Endothelial cell of umbilical vein (primary cell): ENCODE measurements at regions not wholly inside any gene's neighbourhood (a gene's known extent, or its start where the extent isn't known, plus 50 kb on each side); places are given as distances from the start of the nearest gene placed in this dataset.

ENCODE experiments used
- POLR2A ChIP-seq: IDR thresholded peaks from 2 replicates; pipeline ENCODE4 v1.6.1; 2012; ENCODE audit warnings: low read depth, mild to moderate bottlenecking, control low read depth, low read length
- TF ChIP-seq, protein P1 (sequence below), 2 donors: IDR thresholded peaks; 1 replicate in 1 of 2; 2 replicates in 1 of 2; pipeline ENCODE4 v1.5.1; 2011; ENCODE audit warnings: low read length in 2 of 2, mild to moderate bottlenecking in 2 of 2, moderate library complexity in 2 of 2, control low read depth in 1 of 2, inconsistent platforms in 1 of 2, low read depth in 1 of 2; ENCODE audit not compliant: insufficient read depth in 1 of 2; ENCODE audit errors: extremely low read depth in 1 of 2

DNA sequence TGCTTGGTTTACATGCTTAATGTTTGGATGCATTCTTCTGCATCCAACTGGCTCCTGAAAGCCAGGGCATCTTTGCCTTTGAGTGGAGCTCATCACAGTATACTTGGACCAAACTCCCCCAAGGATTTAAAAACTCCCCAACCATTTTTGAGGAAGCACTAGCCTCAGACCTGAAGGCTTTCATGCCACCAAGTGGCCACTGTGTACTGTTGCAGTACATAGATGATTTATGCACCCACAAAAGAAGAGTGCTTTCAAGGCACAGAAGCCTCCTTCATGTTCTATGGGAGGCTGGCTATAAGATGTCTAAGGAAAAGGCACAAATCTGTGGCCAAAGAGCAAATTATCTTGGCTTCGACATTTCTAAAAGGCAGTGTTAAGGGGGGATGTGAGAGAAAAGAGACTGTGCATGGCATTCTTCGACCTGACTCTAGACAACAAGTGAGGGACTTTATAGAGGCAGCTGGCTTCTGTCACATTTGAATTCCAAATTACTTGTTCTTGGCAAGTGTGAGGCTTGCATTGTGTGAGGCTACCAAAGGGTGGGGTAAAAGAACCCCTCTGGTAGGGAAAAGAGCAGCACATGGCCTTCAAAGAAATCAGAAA lies 224.2 kb upstream of the HSFY2 start:
- TF ChIP-seq, protein P1, sequence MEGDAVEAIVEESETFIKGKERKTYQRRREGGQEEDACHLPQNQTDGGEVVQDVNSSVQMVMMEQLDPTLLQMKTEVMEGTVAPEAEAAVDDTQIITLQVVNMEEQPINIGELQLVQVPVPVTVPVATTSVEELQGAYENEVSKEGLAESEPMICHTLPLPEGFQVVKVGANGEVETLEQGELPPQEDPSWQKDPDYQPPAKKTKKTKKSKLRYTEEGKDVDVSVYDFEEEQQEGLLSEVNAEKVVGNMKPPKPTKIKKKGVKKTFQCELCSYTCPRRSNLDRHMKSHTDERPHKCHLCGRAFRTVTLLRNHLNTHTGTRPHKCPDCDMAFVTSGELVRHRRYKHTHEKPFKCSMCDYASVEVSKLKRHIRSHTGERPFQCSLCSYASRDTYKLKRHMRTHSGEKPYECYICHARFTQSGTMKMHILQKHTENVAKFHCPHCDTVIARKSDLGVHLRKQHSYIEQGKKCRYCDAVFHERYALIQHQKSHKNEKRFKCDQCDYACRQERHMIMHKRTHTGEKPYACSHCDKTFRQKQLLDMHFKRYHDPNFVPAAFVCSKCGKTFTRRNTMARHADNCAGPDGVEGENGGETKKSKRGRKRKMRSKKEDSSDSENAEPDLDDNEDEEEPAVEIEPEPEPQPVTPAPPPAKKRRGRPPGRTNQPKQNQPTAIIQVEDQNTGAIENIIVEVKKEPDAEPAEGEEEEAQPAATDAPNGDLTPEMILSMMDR (IDR thresholded peaks at IDR 0.05; ENCODE audit: extremely low read depth in 1 of 2, insufficient read depth in 1 of 2, low read depth in 1 of 2, low read length in 2 of 2): no peak
- TF ChIP-seq POLR2A: no peak
